ENCODE measurements at regions not wholly inside any gene's neighbourhood (a gene's known extent, or its start where the extent isn't known, plus 50 kb on each side); places are given as distances from the start of the nearest gene placed in this dataset.

DNA sequence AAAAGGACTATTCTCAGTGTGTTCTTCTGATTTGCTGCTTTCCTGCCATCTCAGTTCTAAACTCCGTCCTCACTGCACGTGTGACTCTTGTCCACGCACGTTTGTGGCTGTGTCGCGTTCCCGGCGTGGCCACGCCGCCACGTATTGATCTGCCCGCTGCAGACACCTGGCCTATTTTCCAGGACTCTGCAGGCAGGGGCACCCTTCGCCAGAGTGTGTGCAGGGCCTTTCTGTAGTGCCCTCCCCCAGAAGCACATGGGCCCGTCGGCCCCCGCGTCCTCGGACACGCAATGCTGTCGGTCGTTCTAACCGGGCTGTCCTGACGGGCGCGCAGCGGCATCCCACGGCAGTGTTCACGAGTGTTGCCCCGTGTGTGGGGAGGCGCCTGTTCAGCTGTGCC, 87.6 kb downstream of the YTHDF1 start:
- no peak overlapping the region for H3K4me3 ChIP-seq (ENCODE audit: control insufficient read depth, low read depth, low read length)
- TF ChIP-seq, protein P1, sequence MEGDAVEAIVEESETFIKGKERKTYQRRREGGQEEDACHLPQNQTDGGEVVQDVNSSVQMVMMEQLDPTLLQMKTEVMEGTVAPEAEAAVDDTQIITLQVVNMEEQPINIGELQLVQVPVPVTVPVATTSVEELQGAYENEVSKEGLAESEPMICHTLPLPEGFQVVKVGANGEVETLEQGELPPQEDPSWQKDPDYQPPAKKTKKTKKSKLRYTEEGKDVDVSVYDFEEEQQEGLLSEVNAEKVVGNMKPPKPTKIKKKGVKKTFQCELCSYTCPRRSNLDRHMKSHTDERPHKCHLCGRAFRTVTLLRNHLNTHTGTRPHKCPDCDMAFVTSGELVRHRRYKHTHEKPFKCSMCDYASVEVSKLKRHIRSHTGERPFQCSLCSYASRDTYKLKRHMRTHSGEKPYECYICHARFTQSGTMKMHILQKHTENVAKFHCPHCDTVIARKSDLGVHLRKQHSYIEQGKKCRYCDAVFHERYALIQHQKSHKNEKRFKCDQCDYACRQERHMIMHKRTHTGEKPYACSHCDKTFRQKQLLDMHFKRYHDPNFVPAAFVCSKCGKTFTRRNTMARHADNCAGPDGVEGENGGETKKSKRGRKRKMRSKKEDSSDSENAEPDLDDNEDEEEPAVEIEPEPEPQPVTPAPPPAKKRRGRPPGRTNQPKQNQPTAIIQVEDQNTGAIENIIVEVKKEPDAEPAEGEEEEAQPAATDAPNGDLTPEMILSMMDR (conservative IDR thresholded peaks at IDR 0.05; ENCODE audit: control insufficient read depth, insufficient read depth, low read depth, low read length): no peak
- no peak for DNase-seq (ENCODE audit: low read depth)

DNA sequence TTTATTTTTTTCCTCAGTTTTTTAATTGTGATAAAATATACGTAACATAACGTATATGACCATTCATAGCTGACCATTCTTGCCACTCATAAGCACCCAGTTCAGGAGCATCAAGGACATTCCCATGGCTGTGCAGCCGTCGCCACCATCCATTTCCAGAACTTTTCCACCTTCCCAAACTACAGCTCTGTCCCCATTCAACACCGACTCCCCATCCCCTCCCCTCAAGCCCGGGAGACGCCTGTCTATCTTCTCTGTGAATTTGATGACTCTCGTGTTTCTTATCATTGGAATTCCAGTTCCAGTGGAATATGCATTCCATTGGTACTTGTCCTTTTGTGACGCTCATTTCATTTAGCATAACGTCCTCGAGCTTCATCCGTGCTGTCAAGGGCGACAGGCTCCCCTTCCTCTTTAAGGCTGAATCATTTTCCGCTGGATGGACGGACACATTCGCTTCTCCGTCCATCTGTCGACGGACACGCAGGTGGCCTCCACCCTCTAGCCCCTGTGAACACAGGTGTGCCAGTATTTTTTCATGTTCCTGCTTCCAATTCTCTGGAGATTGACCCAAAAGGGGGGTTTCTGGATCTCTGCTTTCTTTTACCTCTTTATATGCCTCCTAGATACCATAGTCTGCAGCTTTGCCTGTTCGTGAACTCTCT, 88.1 kb downstream of the YTHDF1 start:
- no peak overlapping the region for H3K4me3 ChIP-seq (ENCODE audit: control insufficient read depth, low read depth, low read length)
- no peak for DNase-seq (ENCODE audit: low read depth)
- TF ChIP-seq, protein P1 (conservative IDR thresholded peaks at IDR 0.05; ENCODE audit: control insufficient read depth, insufficient read depth, low read depth, low read length): no peak

DNA sequence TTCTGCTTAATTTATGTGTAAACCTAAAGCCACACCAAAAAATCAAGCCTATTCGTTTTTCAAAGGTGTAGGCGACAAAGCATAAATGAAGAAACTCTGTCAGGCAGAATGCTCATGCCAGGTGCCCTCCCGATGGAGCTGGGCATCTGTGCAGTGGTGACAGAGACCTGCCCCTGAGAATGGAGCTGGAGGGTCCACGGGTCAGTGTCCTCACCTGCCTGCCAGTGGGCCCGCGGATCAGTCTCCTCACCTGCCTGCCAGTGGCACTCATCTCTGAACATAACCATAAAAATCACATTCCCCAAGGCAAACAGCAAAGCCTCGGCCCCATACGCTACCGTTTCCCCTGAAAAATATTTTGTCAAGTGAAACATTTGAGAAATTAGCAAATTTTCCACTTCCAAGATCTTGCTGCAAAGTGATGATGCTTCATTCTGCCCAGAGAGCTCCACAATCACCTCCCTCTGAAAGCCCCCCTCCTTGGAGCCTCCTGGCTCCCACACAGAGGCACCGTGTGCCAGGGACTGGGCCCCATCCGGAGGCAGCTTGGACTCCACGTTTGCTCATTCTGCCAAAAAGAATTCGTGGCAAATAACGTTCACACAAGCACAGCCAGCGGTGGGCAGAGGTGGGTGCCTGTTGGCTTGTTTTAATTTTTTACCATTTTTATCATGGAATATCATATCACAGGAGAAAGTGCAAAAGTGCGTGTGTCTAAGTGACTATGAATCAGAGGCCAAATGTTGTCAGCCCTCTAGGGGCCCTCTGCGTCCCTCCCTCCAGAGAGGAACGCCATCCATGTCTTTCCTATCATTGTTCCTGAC, 88.8 kb downstream of the YTHDF1 start:
- H3K4me3 ChIP-seq (ENCODE audit: control insufficient read depth, low read depth, low read length): no peak overlapping the region
- TF ChIP-seq, protein P1 (conservative IDR thresholded peaks at IDR 0.05; ENCODE audit: control insufficient read depth, insufficient read depth, low read depth, low read length): no peak
- DNase-seq (ENCODE audit: low read depth): no peak

DNA sequence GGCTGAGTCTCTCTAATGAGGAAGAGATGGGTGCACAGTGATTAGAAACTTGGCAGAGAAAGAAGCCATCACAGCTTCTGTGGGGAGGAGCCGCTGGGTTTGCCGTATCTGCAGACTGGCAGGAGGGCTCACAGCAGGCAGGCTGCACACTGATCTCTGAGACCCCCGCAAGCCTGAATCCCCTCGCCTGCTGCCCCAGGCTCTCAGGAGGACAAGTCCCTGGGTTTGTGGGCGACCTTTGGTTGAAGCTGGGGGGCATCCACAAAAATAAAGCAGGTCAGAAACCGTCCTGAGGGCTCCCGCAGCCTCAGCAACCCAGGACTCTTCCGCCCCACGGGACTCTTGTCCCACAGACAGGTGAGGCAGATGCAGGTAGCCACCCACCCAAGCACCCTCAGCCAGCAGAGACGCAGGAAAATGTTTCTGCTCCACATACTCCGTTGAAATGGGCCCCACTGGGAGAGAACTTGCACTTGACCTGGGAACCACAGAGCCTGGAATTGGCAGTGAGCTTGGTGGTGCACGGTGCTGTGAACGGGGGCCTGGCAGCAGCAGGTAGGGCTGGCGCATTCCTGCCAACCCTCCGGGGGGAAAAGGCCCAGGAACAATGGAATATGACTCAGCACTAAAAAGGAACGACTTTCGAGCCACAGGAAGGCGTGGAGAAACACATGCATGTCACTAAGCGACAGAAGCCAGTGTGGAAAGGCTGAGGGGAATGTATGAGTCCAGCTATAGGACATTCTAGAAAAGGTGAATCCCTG, 89.9 kb downstream of the YTHDF1 start:
- TF ChIP-seq, protein P1 (conservative IDR thresholded peaks at IDR 0.05; ENCODE audit: control insufficient read depth, insufficient read depth, low read depth, low read length): no peak

DNA sequence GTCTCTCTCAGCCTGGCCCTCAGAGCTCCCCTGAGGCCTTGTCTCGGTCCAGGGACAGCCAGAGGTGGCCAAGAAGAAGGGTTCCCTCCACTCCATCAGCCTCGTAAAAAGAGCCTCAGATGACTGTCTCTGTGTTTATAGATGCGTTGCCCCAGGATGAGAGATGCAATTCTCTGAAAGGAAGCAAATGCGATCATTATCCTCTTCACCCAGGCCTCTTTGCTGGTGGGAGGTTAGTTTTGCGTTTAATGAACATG, 90.4 kb downstream of the YTHDF1 start:
- no peak for DNase-seq (ENCODE audit: low read depth)
- H3K4me3 ChIP-seq (ENCODE audit: control insufficient read depth, low read depth, low read length): no peak overlapping the region
- TF ChIP-seq, protein P1 (conservative IDR thresholded peaks at IDR 0.05; ENCODE audit: control insufficient read depth, insufficient read depth, low read depth, low read length): no peak

More for the DNA sequence above, 89.9 kb downstream of the YTHDF1 start:
- H3K4me3 ChIP-seq (ENCODE audit: control insufficient read depth, low read depth, low read length): no peak overlapping the region
- DNase-seq (ENCODE audit: low read depth): no peak

DNA sequence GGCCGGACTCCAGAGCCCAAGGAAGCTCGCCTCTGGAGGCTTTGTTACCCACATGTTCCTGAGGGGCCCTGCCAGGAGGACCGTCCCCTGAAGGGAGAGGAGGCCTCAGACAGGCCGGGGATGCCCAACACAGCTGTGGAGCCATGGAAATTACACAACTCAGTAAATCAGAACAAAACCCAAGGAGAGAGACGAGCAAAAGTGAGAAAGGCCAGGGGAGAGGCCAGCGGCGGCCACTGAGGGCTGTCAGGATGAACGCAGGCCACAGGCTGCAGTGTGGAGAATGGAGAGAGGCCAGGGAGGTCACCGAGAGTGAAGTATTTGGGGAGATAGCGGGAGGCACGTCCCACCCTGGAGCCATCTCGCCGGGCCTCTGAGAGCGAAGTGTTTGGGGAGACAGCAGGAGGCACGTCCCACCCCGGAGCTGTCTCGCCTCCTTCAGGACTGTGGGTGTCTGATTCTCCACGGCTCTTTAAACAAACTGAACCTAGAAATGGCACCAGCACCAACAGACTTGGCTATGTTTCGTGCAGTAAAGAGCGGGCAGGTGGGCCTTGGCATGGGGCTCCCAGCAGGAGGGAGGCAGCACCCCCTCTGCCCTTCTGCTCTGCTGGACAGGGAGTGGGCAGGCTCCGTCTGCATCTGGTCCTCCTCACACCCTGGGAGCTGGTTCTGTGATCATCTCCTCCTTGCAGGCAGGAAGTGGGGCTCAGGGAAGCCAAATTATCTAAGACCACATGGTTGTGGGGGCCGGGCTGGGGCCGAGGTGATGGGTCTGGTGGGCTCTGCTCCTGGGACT, 91.0 kb downstream of the YTHDF1 start:
- TF ChIP-seq, protein P1 (conservative IDR thresholded peaks at IDR 0.05; ENCODE audit: control insufficient read depth, insufficient read depth, low read depth, low read length): no peak
- no peak overlapping the region for H3K4me3 ChIP-seq (ENCODE audit: control insufficient read depth, low read depth, low read length)
- DNase-seq (ENCODE audit: low read depth): no peak
